Choroid plexus epithelial cell (primary cell): ENCODE measurements at regions not wholly inside any gene's neighbourhood (a gene's known extent, or its start where the extent isn't known, plus 50 kb on each side); places are given as distances from the start of the nearest gene placed in this dataset.

Source experiments
- DNase-seq: peaks from one replicate; pipeline ENCODE4 v3.0.0-alpha.2; 2010; ENCODE audit warnings: low read depth
- H3K4me3 ChIP-seq: 2 replicates; pipeline ENCODE4 v1.5.1; 2011; ENCODE audit warnings: low read depth, mild to moderate bottlenecking, control low read depth, low read length, moderate library complexity
- TF ChIP-seq, protein P1 (sequence below): conservative IDR thresholded peaks from 2 replicates; pipeline ENCODE4 v1.5.1; 2011; ENCODE audit warnings: low read depth, mild to moderate bottlenecking, control low read depth, inconsistent platforms, low read length, moderate library complexity

DNA sequence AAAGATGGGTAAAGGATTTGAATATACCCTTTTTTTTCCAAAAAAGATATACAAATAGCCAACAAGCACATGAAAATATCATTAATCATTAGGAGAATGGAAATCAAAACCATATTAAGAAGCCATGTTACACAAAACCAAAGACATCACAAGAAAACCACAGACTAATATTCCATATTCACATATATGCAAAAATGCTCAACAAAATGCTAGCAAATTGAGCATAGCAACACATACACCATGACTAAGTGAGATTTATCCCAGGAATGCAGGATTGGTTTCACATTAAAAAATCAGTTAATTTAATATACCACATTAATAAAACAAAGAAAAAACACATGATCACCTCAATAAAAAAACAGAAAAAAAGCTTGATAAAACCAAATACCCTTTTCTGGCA is 84.7 kb upstream of the LMNTD1 start:
- H3K4me3 ChIP-seq: no peak overlapping the region
- TF ChIP-seq, protein P1, sequence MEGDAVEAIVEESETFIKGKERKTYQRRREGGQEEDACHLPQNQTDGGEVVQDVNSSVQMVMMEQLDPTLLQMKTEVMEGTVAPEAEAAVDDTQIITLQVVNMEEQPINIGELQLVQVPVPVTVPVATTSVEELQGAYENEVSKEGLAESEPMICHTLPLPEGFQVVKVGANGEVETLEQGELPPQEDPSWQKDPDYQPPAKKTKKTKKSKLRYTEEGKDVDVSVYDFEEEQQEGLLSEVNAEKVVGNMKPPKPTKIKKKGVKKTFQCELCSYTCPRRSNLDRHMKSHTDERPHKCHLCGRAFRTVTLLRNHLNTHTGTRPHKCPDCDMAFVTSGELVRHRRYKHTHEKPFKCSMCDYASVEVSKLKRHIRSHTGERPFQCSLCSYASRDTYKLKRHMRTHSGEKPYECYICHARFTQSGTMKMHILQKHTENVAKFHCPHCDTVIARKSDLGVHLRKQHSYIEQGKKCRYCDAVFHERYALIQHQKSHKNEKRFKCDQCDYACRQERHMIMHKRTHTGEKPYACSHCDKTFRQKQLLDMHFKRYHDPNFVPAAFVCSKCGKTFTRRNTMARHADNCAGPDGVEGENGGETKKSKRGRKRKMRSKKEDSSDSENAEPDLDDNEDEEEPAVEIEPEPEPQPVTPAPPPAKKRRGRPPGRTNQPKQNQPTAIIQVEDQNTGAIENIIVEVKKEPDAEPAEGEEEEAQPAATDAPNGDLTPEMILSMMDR: no peak
- no peak for DNase-seq

DNA sequence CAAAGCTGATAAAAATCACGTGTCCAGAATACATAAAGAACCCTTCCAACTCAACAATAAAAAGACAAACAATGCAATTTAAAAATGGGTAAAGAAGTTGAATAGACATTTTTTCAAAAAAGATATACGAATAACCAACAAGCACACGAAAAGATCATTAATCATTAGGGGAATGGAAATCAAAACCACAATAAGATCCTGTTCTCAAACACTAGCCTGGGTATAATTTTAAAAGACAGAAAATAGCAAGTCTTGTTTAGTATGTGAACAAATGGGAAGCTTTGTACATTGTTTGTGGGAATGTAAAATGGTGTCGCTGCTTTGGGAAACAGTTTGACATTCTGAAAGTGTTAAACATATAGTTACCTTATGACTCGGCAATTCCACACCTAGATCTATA is 86.3 kb upstream of the LMNTD1 start:
- TF ChIP-seq, protein P1: no peak
- DNase-seq: no peak
- no peak overlapping the region for H3K4me3 ChIP-seq

DNA sequence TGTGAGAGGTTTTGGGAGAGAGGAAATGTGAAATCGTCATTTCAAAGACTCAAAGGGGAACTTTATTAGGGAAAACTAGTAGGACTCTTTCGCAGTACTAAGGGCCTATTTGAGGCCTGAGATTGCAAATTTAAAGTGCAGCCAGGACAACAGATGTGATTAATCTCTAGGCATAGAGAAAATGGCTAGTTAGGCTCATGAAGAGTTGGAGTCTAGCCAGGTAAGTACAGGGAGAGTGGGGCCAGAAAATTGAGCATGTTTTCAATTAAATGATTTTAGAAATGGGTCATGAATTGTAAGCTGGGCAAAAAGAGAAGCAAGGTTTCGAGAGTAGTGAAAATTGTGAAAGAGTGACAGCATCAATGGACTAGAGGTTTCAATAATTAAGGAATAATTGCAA is 91.9 kb upstream of the LMNTD1 start:
- TF ChIP-seq, protein P1: no peak
- DNase-seq: no peak
- H3K4me3 ChIP-seq: no peak overlapping the region

DNA sequence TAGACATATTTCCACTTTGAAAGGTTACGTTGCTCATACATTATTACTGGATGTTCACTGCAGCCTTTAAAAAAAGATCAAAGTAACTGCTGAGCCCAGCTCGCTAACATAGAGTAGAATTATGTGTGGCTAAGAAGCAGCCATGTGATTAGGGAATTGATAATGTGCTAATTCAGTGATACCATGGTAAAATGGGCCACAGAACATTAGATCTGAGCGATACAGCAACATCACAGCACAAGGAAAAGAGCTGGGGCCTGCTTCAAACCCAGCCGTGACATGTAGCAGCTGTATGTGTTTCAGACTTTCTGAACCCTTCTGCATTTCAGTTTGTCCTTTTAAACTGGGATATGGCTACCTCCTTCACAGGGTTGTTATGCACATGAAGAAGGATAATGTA is 92.3 kb upstream of the LMNTD1 start:
- H3K4me3 ChIP-seq: no peak overlapping the region
- TF ChIP-seq, protein P1: no peak

DNA sequence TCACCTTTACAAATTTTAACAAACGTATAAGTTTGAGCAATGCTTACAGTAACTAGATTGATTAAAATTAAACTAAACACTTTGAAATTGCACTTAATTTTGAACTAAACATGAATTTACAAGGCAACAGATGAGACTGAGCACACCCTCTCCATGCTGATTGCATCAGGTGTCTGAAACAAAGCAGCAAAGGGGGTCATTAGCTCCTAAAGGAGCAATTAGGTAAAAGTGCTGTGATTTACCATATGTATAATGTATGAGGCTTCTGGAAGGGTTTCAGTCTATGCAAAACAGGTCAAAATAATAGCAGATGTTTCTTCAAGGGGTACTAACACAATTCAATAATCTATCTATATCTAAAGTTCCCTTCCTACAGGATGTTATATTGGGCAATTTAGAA is 98.8 kb upstream of the LMNTD1 start:
- no peak for DNase-seq
- no peak overlapping the region for H3K4me3 ChIP-seq
- TF ChIP-seq, protein P1: no peak

More for the DNA sequence above, 92.3 kb upstream of the LMNTD1 start:
- DNase-seq: no peak

DNA sequence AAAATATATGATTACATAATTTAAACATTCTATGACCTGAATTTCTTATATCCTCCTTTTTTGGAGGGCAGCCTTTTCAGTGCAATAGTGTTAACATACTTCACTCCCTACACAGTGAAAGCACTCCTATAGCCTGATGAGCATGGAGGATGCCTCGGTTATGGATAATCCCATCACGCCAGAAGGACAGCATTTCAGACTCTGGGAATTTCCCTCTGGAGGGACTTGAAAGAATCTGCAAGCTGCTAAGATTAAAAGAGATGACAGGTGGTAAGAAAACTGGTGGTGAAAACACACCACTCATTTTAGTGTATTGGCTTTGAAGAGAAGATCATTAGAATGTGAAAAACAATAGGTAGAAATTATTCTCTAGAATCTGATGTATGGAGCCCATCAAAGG is 99.3 kb upstream of the LMNTD1 start:
- H3K4me3 ChIP-seq: no peak overlapping the region
- no peak for DNase-seq
- TF ChIP-seq, protein P1: no peak

DNA sequence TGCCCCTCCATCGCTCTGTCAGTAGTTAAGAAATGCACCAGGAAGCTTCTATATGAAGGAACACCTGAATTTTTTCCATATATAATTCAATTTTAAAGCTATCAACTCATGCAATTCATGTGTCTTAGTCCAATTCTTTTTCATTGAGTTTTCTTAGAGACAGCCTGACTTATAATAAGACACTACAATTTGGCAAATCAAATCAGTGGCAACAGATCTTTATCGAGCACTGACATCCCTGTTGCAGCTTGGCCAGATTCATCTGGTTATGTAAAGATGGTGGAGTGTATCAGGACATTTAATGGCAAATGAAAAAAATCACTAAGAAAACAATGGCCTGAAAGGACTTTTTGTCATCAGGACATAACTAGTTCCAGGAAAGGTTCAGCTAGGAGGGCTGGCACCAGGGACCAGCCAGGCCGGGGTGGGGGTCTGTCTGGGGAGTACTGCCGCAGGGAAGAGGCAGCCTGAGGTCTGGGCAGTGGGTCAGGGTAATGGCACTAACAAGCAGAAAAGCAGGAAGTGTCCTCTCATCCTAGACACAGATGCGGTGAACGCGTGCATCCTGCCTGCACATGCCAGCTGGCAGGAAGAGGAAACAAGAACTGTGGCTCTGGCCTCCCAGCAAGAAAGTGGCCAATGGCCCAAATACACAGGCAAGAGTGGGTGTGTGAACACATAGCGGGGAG is 100.5 kb upstream of the LMNTD1 start:
- no peak for DNase-seq
- TF ChIP-seq, protein P1: no peak
- no peak overlapping the region for H3K4me3 ChIP-seq
